GM19035 (cell line): ENCODE measurements at regions not wholly inside any gene's neighbourhood (a gene's known extent, or its start where the extent isn't known, plus 50 kb on each side); places are given as distances from the start of the nearest gene placed in this dataset.
"Not testable (repeated sequence)": the region's sequence is repeated elsewhere in the genome, so short reads cannot be mapped to it uniquely, and the experiment has no call there.

Source experiments
- ATAC-seq: cut with Tn5 transposase; IDR thresholded peaks from one replicate; pipeline ENCODE4 v1.9.1; 2021; ENCODE audit not compliant: unreplicated experiment

GRCh38 chr3:34571714-34572113, 773.3 kb downstream of the PDCD6IP start:
- no peak for ATAC-seq

DNA sequence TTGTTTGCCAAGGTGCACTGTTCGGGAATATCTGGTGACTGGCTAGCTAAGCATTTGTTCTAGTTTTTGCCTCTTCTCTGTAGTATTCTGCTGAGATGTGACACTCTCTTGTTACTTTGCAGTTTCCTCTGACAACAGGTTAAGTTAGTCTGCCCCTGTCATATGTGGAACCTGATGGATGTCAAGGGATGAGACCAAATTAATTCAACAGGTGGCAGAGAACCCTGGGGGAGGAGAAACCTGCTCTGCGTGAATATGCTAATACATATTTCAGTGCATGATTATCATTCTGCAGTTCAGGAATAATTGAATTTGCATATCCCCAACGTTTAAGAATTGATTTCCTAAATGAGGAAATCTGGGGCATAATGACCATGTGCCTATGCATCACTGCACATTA, 777.3 kb downstream of the PDCD6IP start:
- no peak for ATAC-seq

GRCh38 chr3:34582055-34582454, 783.6 kb downstream of the PDCD6IP start:
- no peak for ATAC-seq

DNA sequence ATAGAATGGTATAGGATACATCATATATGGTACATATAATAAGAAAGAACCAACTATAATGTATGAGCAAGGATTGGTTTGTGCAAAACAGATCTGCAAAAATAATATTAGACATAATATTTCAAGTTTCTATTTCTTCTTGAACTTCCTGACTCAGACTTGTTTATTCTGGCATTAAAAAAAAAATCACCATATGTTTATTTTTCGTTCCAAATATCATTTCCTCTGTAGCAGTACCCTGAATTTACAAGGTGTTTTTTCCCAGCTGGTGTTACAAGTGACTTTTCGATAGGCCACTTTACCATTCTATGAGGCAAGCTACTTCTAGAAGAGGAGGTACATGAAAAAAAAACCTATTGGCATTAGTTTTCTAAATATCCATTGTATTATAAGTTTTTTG, 785.0 kb downstream of the PDCD6IP start:
- ATAC-seq = no peak

- ATAC-seq = no peak
Measured at GRCh38 chr3:34584971-34585370, 786.5 kb downstream of the PDCD6IP start.

GRCh38 chr3:34599595-34599994, 801.2 kb downstream of the PDCD6IP start:
- ATAC-seq = no peak

GRCh38 chr3:34619990-34620389, 821.6 kb downstream of the PDCD6IP start:
- ATAC-seq = no peak

DNA sequence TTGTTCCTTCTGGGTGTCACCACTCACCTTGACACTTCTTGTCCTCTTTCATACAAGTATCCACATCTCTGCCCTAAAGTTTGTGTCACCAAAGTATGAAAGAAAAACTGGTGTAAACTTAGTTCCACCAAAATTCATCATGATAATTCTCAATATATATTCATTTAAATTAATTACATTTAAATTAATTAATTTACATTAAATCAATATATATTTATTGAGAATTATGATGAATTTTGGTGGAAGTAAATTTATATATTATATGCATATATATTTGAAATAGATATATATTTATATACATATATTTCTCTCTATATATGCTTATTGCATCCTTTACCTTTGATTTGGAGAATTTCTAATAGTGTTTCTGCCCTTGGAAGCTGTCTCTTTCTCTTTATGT, 828.3 kb downstream of the PDCD6IP start:
- ATAC-seq = no peak

GRCh38 chr3:34634939-34635338, 836.5 kb downstream of the PDCD6IP start:
- no peak for ATAC-seq

GRCh38 chr3:34635352-34635850, 837.0 kb downstream of the PDCD6IP start:
- no peak for ATAC-seq

- no peak for ATAC-seq
Measured at GRCh38 chr3:34646911-34647460, 848.6 kb downstream of the PDCD6IP start.

GRCh38 chr3:34650131-34650530, 851.7 kb downstream of the PDCD6IP start:
- ATAC-seq = no peak

GRCh38 chr3:34668915-34669314, 870.5 kb downstream of the PDCD6IP start:
- no peak for ATAC-seq

- no peak for ATAC-seq
Measured at GRCh38 chr3:34669490-34669889, 871.1 kb downstream of the PDCD6IP start.

- ATAC-seq = no peak
Measured at GRCh38 chr3:34675383-34676120, 877.1 kb downstream of the PDCD6IP start.

DNA sequence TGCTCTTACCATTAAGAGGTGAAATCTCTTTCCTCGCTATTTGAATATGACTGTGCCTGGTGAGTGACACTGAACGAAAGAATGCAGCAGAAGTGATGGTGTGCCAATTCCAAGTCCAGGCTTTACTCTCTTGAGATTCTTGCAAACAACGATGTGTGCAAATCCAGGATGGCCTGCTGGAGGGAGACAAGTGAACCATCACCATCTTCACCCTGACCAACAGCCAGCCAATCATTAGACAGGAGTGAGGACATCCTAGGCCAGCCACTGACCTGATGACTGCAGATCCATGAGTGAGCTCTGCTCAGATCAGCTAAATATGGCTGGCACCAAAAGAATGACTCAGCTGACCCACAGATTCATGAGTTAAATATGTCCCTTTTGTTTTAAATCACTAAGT, 878.0 kb downstream of the PDCD6IP start:
- no peak for ATAC-seq

- ATAC-seq = no peak
Measured at GRCh38 chr3:34678575-34678974, 880.1 kb downstream of the PDCD6IP start.

- ATAC-seq = not testable (repeated sequence)
Measured at GRCh38 chr3:34679055-34679454, 880.6 kb downstream of the PDCD6IP start.

DNA sequence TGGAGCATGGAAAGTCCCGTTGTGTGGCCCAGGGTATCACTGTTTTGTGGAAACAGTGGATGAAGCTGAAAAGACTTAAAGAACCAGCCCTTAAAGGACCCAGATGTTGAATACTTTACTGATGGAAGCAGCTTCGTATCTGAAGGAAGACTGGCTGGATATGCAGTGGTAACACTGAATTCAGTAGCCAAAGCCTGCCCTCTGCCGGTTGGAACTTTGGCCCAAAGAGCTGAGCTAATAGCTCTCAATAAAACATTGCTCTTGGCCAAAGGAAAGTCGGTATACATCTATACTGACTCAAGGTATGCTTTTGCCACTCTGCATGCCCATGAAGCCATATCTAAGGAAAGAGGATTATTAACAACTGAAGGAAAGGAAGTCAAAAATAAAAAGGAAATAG, 885.4 kb downstream of the PDCD6IP start:
- ATAC-seq = no peak

GRCh38 chr3:34686541-34686940, 888.1 kb downstream of the PDCD6IP start:
- no peak for ATAC-seq

- no peak for ATAC-seq
Measured at GRCh38 chr3:34687671-34688070, 889.2 kb downstream of the PDCD6IP start.

GRCh38 chr3:34696831-34697230, 898.4 kb downstream of the PDCD6IP start:
- ATAC-seq = no peak

GRCh38 chr3:34703053-34703452, 904.6 kb downstream of the PDCD6IP start:
- no peak for ATAC-seq
